Amniotic stem cell (primary cell): ENCODE measurements at regions not wholly inside any gene's neighbourhood (a gene's known extent, or its start where the extent isn't known, plus 50 kb on each side); places are given as distances from the start of the nearest gene placed in this dataset.
"Not testable (repeated sequence)": the region's sequence is repeated elsewhere in the genome, so short reads cannot be mapped to it uniquely, and the experiment has no call there.

Source experiments
- DNase-seq: peaks from one replicate; lab custom pipeline; 2025; lab: John Stamatoyannopoulos, UW

DNA sequence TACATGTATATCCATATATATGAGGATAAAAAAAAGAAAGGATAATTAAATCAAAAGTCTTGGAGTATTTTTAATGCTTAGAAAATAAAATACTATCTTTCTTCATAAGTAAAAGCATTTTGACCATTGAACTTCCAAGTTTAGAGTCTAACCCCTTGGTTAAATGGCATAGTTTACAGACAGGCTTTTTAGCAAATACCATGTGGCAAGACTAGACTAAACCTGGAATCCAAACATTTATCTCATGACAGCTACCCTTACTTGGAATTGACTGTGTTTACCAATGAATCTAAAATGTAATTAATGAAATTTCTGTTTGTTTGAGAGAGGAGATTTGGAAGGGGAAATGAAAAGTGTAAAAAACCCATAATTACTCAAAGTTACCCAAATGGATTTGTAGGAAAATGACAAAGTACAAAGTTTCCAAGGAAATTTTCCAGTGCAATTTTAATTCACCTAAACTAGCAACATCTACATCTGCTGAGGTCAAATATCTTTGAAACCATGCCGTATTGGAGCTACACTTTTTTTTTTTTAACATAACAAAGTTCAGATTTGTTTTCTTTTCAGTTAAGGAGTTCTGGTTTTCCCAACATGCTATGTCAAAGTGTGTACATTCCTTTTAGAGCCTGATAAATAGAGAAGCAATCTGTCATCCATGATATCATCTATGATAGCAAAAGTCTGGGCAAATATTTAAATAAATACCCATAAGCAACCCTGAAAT is 272.1 kb upstream of the DAB2 start:
- no peak for DNase-seq

DNA sequence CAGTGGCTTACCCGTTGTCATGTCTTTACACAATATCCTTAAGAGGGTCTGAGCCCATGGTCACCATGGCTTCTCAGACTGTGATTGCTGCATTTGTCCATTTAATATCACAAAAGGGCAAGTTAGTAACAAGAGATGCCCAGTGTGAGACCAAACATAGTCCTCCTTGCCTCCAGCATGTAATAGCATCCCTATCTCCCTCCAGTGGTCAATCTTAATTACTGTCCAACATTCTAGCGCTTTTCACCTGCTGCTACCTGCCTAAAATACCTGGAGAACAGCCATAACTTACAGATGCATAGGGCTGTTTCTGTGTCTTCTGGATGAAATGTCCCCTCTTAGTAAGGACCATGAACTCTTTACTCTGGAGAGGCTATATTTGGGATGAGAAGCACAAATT is 267.2 kb upstream of the DAB2 start:
- DNase-seq = no peak

DNA sequence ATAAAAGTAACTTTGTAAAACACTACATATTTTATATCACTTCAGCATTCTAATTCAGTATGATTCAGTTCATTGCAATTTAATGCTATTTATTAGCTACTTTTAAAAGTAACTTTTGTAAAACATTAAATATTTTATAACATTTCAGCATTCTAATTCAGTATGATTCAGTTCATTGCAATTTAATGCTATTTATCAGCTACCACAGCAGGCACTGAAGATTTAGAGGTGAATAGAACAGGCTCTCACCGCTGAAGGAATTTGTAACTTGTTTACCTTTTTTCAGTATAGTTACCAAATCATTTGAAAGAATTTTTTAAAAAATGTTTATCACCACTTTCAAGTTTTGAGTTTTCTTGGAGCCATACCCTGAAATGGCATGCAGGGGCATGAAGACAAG is 266.4 kb upstream of the DAB2 start:
- DNase-seq = no peak

DNA sequence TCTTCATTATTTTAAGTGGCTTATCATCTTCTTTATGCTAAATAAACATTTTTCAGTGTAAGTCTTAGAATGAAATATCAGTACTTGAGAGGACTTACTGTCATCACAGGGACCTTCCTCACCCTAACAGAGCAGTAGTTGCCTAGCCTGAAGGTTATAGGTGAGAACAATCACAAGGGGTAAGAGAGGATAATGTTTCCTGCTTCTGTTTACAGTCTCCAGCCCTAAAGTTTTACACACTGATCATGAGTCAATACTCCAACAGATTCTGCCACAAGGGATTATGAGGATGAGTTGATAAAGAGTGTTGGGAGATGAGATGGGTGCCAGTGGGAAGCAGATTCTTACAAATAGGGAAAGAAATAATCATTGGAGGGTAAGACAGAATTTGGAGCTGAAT is 265.1 kb upstream of the DAB2 start:
- no peak for DNase-seq

DNA sequence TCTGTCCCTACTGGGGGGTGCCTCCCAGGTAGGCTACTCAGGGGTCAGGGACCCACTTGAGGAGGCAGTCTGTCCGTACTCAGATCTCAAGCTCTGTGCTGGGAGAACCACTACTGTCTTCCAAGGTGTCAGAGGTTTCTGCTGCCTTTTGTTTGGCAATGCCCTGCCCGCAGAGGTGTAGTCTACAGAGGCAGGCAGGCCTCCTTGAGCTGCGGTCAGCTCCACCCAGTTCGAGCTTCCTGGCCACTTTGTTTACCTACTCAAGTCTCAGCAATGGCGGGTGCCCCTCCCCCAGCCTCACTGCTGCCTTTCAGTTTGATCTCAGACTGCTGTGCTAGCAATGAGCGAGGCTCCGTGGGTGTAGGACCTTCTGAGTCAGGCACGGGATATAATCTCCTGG is 263.1 kb upstream of the DAB2 start:
- not testable (repeated sequence) for DNase-seq

DNA sequence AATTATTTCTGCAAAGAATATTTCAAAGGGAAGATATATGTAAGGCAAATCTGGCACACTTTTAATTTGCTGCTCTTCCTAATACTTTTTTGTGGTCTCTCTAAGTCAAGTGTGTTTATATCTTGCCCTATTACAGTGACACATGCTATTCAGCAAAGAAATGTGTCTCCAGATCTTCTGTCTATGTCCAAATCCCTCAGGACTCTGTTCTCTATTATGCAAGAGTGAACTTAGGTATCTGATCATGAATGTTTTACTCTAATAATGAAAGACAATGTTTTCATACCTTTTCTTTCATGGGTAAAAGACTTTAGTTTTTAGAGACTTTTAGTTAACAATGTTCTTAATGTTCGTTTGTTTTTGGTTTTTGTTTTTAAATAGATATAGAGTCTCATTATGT is 255.4 kb upstream of the DAB2 start:
- no peak for DNase-seq

DNA sequence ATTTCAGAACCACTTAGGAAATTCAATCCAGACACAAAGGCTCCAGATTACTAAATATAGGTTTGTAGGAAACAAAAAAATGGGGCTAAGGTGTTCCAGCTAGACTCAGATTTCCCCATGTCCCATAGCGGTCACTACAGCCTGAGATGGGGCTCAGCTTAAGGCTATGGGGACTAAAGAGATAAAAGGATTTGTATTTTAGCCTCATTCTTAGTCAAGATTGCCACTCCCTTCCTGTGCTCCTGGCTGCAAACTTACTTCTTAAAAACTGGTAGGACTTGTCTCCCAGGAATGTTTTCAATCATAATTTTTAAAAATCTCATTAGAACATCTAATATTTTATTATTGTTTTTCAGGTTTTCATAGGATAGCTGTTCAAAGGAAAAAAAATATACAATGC is 253.8 kb upstream of the DAB2 start:
- DNase-seq = no peak

DNA sequence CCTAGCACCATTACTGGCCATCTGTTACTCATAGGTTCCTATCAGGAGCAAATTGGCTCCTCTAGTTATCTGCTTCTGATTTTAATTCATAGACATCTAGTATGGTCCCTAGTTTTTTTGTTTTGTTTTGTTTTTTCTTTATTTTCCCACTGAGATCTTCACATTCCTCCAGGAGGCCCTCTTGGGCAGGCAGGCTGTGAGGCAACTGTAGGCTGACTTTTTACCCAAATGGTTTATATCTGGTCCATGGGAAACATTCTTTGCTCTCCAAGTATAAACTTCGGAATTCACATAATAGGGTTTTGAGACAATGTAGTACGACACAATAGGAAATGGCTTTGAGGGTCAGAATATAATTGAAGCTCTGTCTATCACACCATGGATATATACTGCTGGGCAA is 250.9 kb upstream of the DAB2 start:
- DNase-seq = no peak

DNA sequence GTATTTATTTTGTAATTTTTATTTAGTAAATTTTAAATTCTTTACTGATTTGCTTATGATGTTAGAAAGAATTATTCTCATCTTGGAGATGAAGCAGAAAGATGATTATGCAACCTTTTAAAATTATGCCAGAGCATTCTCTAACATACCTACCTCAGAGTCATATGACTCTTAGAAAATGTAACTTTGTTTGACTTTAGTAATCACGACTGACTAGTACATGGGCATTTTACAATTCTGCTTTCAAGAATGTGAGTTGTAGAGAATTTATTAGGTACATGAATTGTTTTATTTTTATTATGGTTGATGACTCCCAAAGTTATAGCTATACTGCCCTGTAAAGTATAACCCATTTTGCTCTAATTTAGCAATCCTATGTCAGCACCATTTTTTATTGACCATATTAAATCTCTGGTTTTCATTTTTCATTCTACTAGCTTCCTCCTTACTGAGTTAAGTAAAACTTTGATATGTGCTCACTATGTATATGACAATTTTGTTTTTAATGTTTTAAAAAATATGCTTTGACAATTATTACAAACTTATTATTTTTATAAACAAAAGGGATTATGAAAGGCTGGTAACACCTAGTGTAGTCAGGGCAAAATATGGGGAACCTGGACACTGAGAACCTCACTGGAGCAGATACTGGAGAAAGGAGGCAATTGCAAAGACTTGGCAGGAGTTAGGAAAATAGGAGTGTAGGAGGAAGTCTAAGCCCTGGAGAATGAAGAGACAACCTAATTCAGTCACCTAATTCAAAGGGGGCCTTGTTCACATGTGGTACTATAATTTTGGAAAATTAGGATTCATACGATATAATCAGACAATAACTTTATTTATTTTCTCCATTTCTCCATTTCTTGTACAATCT is 249.7 kb upstream of the DAB2 start:
- no peak for DNase-seq

DNA sequence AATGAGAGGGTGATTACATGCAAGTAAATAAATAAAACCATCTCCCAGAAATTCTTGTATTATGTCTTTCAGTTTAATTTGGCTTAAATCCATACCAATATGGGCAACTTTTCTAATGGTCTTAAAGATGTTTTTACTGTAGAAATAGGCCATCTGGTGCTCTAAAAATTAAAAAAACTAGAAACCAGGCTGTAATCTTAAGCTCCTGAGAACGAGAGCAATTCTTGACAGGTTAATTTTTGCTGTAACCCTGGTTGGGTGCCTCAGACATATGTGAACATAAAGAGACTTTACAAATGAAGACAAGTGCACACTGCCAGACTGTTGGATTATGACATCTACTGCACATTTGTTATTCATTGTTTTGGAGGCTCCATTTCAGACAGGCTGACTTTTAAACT is 246.8 kb upstream of the DAB2 start:
- no peak for DNase-seq

DNA sequence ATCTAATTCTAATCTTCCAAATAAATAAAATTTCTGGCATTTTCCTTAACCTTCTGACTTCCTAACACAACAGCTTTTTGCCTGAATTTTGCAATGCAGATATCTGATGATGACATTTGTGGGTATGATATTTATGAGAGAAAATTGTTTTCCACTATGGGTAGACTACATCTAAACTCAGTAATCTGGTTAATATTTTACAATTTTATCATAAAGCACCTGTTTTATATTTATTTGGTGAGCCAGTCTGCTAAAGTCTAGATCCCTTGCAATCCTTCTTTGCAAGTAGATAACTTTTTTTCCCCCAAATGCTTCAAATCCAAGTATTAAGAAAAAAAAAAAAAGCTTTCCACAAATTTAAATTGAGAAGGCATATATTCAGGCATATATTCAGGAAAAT is 246.2 kb upstream of the DAB2 start:
- DNase-seq = no peak

DNA sequence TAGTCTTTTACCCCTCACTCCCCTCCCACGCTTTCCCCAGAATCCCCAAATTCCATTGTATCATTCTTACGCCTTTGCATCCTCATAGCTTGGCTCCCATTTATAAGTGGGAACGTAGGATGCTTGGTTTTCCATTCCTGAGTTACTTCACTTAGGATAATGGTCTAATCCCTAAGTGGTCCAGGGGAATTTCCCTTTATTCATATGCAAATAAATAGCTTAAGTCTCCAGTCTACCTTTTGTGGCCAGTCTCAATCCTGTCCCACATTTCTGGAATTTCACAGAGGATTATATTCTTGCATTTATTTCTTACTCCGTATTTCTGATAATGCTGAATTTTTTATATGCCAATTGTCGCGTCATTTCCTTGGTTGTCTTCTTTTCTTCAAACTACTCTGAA is 245.6 kb upstream of the DAB2 start:
- DNase-seq = no peak

DNA sequence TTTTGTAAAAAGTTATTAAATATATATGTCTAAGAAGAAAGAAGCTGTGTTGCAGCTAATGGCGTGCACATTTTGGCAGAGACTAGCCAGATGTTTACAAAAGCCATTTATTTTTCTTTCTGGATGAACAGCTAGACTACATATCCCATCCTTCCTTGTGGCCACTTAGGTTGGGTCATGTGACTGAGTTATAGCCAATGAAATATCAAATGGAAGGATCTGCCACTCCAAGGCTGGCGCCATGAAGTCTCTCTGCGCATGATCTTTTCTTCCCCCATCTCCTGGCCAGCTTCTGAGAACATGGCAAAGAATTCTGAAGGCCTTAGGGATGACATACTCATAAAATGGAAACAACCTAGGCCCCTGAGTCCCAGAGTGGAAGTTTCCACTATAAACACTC is 244.2 kb upstream of the DAB2 start:
- no peak for DNase-seq

DNA sequence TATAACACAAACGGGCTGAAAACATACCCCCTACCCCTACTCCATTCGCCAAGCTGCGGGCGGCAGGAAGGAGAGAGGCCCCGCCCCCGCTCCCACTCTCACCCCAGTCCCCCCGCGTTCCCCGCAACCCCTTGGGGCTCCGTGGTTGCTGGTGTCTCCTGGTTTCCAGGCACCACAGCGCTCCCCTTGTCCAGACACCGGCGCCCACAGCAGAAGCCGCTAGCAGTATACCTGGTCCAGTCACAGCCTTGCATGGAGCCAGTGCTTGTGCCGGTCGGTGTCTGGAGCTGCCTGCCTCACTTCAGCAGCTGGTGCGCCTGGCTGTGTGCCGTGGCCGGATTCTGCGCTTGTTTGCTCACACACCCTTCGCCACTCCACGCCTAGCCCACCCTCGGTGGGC is 240.5 kb upstream of the DAB2 start:
- DNase-seq = no peak

DNA sequence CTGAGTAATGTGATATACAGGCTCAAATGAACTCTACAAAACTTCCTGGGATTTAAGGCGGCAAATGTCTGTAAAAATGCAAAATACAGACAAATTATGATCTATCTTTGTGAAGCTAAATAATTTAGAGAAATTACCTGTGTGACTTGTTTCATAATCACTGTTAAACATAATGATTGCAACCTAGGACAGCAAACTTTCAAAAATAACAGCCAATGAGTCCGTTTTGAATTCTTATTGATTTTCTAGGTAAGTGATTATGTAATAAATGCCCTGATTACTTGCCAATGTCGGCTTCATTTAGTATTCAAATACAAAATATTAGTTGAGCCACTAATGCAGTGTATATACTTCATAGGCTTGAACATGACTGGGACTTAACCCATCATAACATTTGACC is 238.2 kb upstream of the DAB2 start:
- no peak for DNase-seq

DNA sequence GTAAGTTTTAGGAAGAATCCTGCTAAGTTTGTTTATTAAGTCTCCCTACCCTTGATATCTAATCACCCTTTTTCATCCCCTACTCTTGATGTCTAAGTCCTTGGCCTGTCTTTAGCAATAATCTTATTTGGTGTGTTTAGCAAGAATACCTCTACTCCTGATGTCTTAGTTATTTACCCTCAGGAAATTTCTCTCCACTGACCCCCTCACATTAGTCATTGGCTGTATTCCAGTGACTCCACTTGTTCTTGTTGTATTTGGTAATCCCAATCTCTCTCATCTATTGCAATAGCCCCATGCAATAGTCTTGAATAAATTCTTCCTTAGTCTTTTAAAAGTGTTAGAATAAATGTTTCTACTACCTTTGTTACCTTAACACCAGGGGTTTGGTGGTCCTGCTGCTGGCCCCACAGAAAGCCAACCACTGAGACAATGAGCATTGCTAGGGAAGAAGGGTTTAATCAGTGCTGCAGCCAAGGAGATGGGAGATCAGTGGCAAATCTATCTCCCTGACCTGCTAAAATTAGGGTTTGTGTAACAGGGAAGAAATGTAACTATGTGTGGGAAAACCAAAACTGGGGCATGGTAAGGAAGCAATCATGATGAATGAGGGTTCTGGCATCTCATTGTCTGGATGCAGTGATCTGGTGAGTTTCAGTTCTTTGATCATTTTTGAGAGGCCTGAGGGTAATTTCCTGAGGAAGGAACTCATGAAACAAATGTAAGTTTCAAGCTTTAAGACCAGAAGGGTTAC is 236.4 kb upstream of the DAB2 start:
- DNase-seq = no peak

DNA sequence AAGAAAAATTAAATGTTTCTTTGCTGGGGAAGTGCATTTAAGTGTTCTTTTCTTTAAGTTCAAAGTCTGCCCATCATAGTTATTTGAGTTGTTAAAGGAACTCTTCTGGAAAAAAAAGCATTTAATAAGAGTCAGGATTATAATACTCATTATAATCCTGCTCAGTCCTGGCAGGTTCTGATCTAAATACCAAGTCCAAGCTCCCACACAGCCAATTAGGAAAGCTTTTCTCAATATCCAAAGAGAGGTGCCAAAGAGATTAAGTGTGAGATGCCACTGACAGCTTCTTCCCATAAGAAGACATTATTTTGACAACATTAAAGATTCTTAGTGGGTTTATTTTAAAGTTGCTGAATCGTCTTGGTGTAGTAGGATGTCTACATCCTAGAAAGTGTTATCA is 235.2 kb upstream of the DAB2 start:
- DNase-seq = no peak

DNA sequence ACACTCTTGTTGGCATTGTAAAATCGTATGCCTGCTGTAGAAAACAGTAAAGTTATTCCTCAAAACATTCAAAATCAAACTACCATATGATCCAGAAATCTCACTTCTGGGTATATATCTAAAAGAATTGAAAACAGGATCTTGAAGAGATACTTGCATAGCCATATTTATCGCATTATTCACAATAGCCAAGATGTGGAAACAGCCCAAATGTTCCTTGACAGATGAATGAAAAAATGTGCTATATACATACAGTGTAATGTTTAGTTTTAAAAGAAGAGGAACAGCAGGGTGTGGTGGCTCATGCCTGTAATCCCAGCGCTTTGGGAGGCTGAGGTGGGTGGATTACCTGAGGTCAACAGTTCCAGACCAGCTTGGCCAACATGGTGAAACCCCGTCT is 234.1 kb upstream of the DAB2 start:
- no peak for DNase-seq

DNA sequence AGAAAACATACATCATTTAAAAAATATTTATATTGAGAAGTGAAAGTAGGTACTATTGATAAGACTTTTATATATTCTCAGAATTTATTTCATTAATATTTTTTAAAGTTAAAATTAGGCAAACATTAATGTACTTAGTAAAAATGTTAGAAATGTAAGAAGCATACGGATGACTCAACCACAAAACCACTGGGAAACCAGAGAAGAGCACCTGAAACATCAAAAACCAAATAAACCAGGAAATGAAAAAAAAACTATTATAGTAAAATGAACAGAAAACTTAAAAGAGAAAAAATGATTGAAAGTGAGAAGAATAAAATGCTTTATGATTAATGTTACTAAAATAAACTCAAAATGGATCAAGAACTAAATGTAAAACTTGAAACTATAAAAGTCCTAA is 233.2 kb upstream of the DAB2 start:
- DNase-seq = no peak

DNA sequence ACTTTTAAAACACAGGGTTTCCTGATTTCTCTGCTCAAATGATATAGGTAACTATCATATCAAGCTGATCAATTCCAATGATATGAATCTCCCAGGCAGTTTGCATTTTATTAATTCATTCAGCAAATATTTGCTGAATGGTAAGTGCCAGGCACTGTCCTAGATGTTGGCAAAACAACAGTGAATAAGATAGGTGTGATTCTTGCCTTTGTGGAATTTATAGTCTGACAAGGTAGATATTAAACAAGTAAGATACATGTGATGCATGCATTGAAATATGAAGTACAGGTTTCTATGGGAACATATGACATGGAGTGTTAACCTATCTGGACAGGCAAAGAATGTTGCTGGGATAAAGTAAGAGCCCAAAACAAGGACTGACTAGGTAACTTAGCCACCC is 231.8 kb upstream of the DAB2 start:
- no peak for DNase-seq

DNA sequence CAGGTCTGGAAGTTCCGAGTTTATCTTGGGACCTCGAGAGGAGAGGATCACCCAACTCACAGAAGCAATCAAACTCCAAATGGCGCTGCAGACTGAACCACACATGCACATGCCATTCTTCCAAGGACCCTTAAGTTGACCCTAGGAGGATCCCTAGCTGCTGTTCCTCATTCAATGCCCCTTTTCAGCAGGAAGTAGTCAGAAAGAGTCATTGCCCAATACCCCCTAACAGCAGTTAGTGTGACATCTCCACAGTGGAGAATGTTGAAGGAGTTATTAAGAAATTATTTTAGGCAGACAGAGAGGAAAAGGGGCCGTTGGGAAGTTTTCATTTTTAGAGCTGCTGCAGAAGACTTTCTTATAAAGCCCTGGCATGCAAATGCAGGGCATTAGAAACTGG is 229.9 kb upstream of the DAB2 start:
- no peak for DNase-seq

DNA sequence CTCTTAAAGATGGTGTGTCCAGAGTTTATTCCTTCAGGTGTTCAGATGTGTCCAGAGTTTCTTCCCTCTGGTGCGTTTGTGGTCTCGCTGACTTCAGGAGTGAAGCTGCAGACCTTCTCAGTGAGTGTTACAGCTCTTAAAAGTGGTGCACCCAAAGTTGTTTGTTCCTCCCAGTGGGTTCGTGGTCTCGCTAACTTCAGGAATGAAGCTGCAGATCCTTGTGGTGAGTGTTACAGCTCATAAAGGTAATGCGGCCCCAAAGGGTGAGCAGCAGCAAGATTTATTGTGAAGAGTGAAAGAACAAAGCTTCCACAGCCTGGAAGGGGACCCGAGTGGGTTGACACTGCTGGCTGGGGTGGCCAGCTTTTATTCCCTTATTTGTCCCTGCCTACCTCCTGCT is 227.7 kb upstream of the DAB2 start:
- DNase-seq = not testable (repeated sequence)

DNA sequence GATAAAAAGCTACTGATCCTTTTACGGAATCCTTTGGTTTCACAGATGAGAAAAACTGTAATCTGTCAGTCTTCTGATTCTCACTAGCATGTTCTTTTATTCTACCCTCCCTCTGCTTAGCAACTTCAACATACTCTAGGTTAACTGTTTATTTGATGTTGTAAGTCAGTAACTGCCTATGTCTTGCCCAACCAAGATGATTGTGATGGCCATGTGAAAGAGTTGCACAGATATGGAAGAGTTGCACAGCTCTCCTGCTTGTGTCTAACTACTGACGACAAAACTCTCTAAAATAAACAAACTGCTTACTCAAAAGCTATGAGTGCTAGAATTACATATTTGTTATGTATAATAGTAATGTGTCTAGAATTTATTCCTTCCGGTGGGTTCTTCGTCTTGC is 227.3 kb upstream of the DAB2 start:
- DNase-seq = no peak
